Lung (tissue), 11 donors: ENCODE measurements at regions not wholly inside any gene's neighbourhood (a gene's known extent, or its start where the extent isn't known, plus 50 kb on each side); places are given as distances from the start of the nearest gene placed in this dataset.

Experiments used
- ATAC-seq: fragments of 200-7000 bp; cut with Tn5 transposase; one replicate; pipeline ENCODE4 v1.9.1; 2020; ENCODE audit warnings: moderate number of reproducible peaks; ENCODE audit not compliant: insufficient read depth, low FRiP score
- DNase-seq, 3 donors: peaks; one replicate each; pipeline ENCODE4 v3.0.0-alpha.2; 2013 to 2017
- H3K27ac ChIP-seq, 2 donors: one replicate each; pipeline ENCODE4 v1.5.1; 2013; ENCODE audit warnings: mild to moderate bottlenecking in 2 of 2, moderate library complexity in 2 of 2, control low read depth in 1 of 2, inconsistent platforms in 1 of 2, low read depth in 1 of 2, low read length in 1 of 2
- H3K27me3 ChIP-seq, 3 donors: one replicate each; pipeline ENCODE4 v1.5.1; 2013; ENCODE audit warnings: low read length in 2 of 3; ENCODE audit not compliant: control insufficient read depth in 3 of 3, insufficient read depth in 3 of 3
- H3K36me3 ChIP-seq, 4 donors: one replicate each; pipeline ENCODE4 v1.5.1; 2013; ENCODE audit warnings: low read length in 4 of 4, mild to moderate bottlenecking in 1 of 4, moderate library complexity in 1 of 4; ENCODE audit not compliant: control insufficient read depth in 4 of 4, insufficient read depth in 4 of 4
- H3K4me1 ChIP-seq, 5 donors: one replicate each; pipeline ENCODE4 v1.5.1; 2013; ENCODE audit warnings: low read length in 5 of 5, mild to moderate bottlenecking in 2 of 5, moderate library complexity in 1 of 5; ENCODE audit not compliant: control insufficient read depth in 5 of 5, insufficient read depth in 5 of 5
- H3K4me3 ChIP-seq: one replicate; pipeline ENCODE4 v1.5.1; 2013; ENCODE audit warnings: mild to moderate bottlenecking, control low read depth, moderate library complexity
- H3K9ac ChIP-seq, 2 donors: one replicate each; pipeline ENCODE4 v1.5.1; 2013; ENCODE audit warnings: low read length in 2 of 2, control low read depth in 1 of 2; ENCODE audit not compliant: insufficient read depth in 1 of 2
- H3K9me3 ChIP-seq, 4 donors: one replicate each; pipeline ENCODE4 v1.5.1; 2013; ENCODE audit warnings: low read length in 3 of 4, mild to moderate bottlenecking in 1 of 4, moderate library complexity in 1 of 4; ENCODE audit not compliant: control insufficient read depth in 4 of 4, insufficient read depth in 3 of 4
- WGBS, 2 donors: extraction: QIAGEN DNeasy Blood & Tissue Kit; methylation state at CpG; one replicate each; pipeline ENCODE4 v1.1.7; 2013; 5-methylcytosine and 5-hydroxymethylcytosine counted together
- TF ChIP-seq, protein P1 (sequence below): IDR thresholded peaks from 2 replicates; pipeline ENCODE4 v1.5.1; 2012; ENCODE audit warnings: mild to moderate bottlenecking; ENCODE audit errors: control extremely low read depth, extremely low read depth
- donor health status: control.
- donor health status: control.
- donor health status: Bipolar disorder and iron deficiency.
- donor health status: healthy.
- donor health status: DM: yes; HTN: yes; CAD: no.

DNA sequence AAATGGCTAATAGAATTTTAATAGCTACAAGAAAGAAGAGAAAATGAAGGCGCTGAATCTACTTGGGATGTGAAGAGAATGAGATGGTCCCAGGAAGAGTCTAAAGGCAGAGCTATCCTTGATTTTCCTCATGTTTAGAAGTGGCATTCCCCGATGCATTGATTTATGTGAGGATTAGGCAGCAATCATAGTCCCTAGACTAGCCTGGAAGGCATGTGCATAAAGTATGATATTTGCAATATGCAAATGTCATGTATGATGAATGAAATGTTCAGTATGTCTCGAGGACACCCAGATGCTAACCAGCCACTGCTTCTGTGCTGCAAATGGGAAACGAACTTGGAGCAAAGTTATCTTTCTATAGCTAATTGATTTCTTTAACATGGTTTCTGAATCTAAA is 641.5 kb upstream of the PLXNA2 start:
- Histone ChIP-seq H3K4me1 (peaks cover 0 to 11% (median 0%) of the 10 kb centered on the region in 5 donors), H3K9me3 (no peaks in the 10 kb centered on the region), H3K27me3 (no peaks in the 10 kb centered on the region), H3K4me3 (no peak overlapping the region), H3K27ac (no peak overlapping the region), H3K36me3 (no peaks in the 10 kb centered on the region), H3K9ac (no peak overlapping the region)
- TF ChIP-seq, protein P1, sequence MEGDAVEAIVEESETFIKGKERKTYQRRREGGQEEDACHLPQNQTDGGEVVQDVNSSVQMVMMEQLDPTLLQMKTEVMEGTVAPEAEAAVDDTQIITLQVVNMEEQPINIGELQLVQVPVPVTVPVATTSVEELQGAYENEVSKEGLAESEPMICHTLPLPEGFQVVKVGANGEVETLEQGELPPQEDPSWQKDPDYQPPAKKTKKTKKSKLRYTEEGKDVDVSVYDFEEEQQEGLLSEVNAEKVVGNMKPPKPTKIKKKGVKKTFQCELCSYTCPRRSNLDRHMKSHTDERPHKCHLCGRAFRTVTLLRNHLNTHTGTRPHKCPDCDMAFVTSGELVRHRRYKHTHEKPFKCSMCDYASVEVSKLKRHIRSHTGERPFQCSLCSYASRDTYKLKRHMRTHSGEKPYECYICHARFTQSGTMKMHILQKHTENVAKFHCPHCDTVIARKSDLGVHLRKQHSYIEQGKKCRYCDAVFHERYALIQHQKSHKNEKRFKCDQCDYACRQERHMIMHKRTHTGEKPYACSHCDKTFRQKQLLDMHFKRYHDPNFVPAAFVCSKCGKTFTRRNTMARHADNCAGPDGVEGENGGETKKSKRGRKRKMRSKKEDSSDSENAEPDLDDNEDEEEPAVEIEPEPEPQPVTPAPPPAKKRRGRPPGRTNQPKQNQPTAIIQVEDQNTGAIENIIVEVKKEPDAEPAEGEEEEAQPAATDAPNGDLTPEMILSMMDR, result no peak
- 82 to 89% methylated on average over 4 of the region's 4 CpGs for WGBS, 2 donors
- DNase-seq (no peak), ATAC-seq (no peak)

GRCh38 chr1:208888376-208888775 is 644.2 kb upstream of the PLXNA2 start:
- Histone ChIP-seq H3K4me3 (no peak overlapping the region), H3K27me3 (no peaks in the 10 kb centered on the region), H3K36me3 (no peaks in the 10 kb centered on the region), H3K9ac (no peak overlapping the region), H3K27ac (no peak overlapping the region), H3K4me1 (peaks cover 0 to 11% (median 0%) of the 10 kb centered on the region in 5 donors), H3K9me3 (no peaks in the 10 kb centered on the region)
- 87 to 92% methylated on average over 2 of the region's 2 CpGs for WGBS, 2 donors
- no peak for DNase-seq
- TF ChIP-seq, protein P1, result no peak
- no peak for ATAC-seq

DNA sequence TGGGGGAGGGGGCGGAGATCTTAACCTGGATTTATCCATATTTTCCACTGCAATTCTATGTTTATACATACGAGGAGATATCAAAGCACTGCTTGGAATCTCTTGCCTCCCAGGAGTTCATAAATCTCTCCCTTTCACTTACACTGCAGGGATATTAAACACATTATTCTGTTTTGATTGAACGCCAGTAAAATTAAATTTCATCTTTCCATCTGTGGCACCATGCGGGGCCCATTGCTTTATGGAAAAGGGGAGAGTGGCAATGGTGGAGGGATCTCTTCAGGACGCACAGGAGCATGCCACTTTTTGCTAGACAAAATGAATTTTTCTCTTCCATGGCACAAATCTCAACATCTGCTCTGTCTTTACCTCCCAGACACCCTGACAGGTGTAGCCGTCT is 648.0 kb upstream of the PLXNA2 start:
- no peaks in the 10 kb centered on the region for H3K27me3 ChIP-seq
- no peak for ATAC-seq
- no peak overlapping the region for H3K27ac ChIP-seq
- TF ChIP-seq, protein P1, result no peak
- no peak for DNase-seq
- no peaks in the 10 kb centered on the region for H3K9me3 ChIP-seq
- 77 to 88% methylated on average over 6 of the region's 6 CpGs for WGBS, 2 donors
- no peak overlapping the region for H3K9ac ChIP-seq
- no peaks in the 10 kb centered on the region for H3K4me1 ChIP-seq
- H3K36me3 ChIP-seq, result no peaks in the 10 kb centered on the region
- no peak overlapping the region for H3K4me3 ChIP-seq

GRCh38 chr1:208893251-208893650 is 649.1 kb upstream of the PLXNA2 start:
- Histone ChIP-seq H3K27me3 (no peaks in the 10 kb centered on the region), H3K36me3 (no peaks in the 10 kb centered on the region), H3K9ac (no peak overlapping the region), H3K27ac (no peak overlapping the region), H3K4me3 (no peak overlapping the region), H3K4me1 (no peaks in the 10 kb centered on the region), H3K9me3 (no peaks in the 10 kb centered on the region)
- DNase-seq (no peak), ATAC-seq (no peak)
- TF ChIP-seq, protein P1, result no peak
- WGBS, 2 donors, result 82 to 88% methylated on average over 3 of the region's 3 CpGs
